ENCODE measurements at regions not wholly inside any gene's neighbourhood (a gene's known extent, or its start where the extent isn't known, plus 50 kb on each side); places are given as distances from the start of the nearest gene placed in this dataset.

GRCh38 chr2:136386046-136386445, 268.1 kb upstream of the CXCR4 start:
- no peak for TF ChIP-seq CTCF (conservative IDR thresholded peaks at IDR 0.05 in 1 of 2, IDR thresholded peaks at IDR 0.05 in 1 of 2; ENCODE audit: extremely low read depth in 1 of 2, insufficient read depth in 1 of 2, low read depth in 1 of 2, low read length in 2 of 2)
- TF ChIP-seq EZH2 (IDR thresholded peaks at IDR 0.05; ENCODE audit: borderline replicate concordance, low read length), result no peak

Measured in mammary epithelial cell (primary cell).